ENCODE measurements at regions not wholly inside any gene's neighbourhood (a gene's known extent, or its start where the extent isn't known, plus 50 kb on each side); places are given as distances from the start of the nearest gene placed in this dataset.

DNA sequence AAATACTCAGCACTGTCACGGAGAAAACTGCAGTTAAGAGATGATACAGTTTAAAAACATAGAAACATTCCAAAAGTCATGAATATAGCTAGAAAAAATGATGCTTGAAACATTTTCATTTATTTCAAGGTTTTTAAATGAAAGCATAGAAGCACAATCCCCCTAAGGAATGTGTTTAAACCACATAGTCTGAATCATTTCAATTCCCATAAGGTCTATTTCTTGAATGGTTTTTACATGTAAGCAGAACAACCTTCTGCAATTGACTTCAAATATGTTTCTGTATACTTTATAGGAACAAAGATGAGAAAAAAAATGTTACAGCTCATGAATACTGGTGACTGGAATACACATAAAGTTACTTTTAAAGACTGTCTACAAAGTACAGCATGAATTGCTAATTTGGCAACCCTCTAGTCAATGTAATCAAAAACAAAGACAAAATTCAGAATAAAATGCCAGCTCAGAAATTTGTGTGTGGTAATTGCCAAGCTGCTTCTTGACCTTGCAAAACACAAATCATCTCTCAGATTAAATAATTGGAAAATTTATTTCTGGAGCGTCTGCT, 886.4 kb upstream of the ADGRL3 start:
- intact Hi-C loops (cut with micrococcal nuclease; ENCODE audit: unreplicated experiment) = no loop called here
- Mint-ChIP-seq H3K4me3 (ENCODE audit: low read depth, unreplicated experiment) (no peak overlapping the region), H3K4me1 (ENCODE audit: low read depth, unreplicated experiment) (no peaks in the 10 kb centered on the region), H3K27me3 (ENCODE audit: unreplicated experiment) (no peaks in the 10 kb centered on the region), H3K9me3 (ENCODE audit: low read depth, unreplicated experiment) (peaks cover 6% of the 10 kb centered on the region), H3K36me3 (ENCODE audit: insufficient read depth, unreplicated experiment) (no peaks in the 10 kb centered on the region), H3K27ac (ENCODE audit: unreplicated experiment) (no peak overlapping the region)
- TF ChIP-seq, protein P1, sequence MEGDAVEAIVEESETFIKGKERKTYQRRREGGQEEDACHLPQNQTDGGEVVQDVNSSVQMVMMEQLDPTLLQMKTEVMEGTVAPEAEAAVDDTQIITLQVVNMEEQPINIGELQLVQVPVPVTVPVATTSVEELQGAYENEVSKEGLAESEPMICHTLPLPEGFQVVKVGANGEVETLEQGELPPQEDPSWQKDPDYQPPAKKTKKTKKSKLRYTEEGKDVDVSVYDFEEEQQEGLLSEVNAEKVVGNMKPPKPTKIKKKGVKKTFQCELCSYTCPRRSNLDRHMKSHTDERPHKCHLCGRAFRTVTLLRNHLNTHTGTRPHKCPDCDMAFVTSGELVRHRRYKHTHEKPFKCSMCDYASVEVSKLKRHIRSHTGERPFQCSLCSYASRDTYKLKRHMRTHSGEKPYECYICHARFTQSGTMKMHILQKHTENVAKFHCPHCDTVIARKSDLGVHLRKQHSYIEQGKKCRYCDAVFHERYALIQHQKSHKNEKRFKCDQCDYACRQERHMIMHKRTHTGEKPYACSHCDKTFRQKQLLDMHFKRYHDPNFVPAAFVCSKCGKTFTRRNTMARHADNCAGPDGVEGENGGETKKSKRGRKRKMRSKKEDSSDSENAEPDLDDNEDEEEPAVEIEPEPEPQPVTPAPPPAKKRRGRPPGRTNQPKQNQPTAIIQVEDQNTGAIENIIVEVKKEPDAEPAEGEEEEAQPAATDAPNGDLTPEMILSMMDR (IDR thresholded peaks at IDR 0.05; ENCODE audit: unreplicated experiment) = no peak
- CTCF ChIA-PET = no interaction called here
- BruUV-seq (replicated peaks) = no TSS peak
- no peak for DNase-seq

GRCh38 chr4:60314416-60314815, 885.7 kb upstream of the ADGRL3 start:
- BruUV-seq (replicated peaks) = no TSS peak
- Mint-ChIP-seq H3K9me3 (ENCODE audit: low read depth, unreplicated experiment) (peaks cover 6% of the 10 kb centered on the region), H3K4me1 (ENCODE audit: low read depth, unreplicated experiment) (no peaks in the 10 kb centered on the region), H3K4me3 (ENCODE audit: low read depth, unreplicated experiment) (no peak overlapping the region), H3K36me3 (ENCODE audit: insufficient read depth, unreplicated experiment) (no peaks in the 10 kb centered on the region), H3K27ac (ENCODE audit: unreplicated experiment) (no peak overlapping the region), H3K27me3 (ENCODE audit: unreplicated experiment) (no peaks in the 10 kb centered on the region)
- intact Hi-C loops (cut with micrococcal nuclease; ENCODE audit: unreplicated experiment) = no loop called here
- TF ChIP-seq, protein P1 (IDR thresholded peaks at IDR 0.05; ENCODE audit: unreplicated experiment) = no peak
- DNase-seq = no peak
- CTCF ChIA-PET = no interaction called here

- Mint-ChIP-seq H3K36me3 (ENCODE audit: insufficient read depth, unreplicated experiment) (no peaks in the 10 kb centered on the region), H3K27me3 (ENCODE audit: unreplicated experiment) (no peaks in the 10 kb centered on the region), H3K9me3 (ENCODE audit: low read depth, unreplicated experiment) (peaks cover 8% of the 10 kb centered on the region), H3K4me1 (ENCODE audit: low read depth, unreplicated experiment) (no peaks in the 10 kb centered on the region), H3K4me3 (ENCODE audit: low read depth, unreplicated experiment) (no peak overlapping the region), H3K27ac (ENCODE audit: unreplicated experiment) (no peak overlapping the region)
- CTCF ChIA-PET = no interaction called here
- intact Hi-C loops (cut with micrococcal nuclease; ENCODE audit: unreplicated experiment) = no loop called here
- no TSS peak for BruUV-seq (replicated peaks)
- TF ChIP-seq, protein P1 (IDR thresholded peaks at IDR 0.05; ENCODE audit: unreplicated experiment) = no peak
- no peak for DNase-seq
Observed at GRCh38 chr4:60315586-60315985, 884.5 kb upstream of the ADGRL3 start.

DNA sequence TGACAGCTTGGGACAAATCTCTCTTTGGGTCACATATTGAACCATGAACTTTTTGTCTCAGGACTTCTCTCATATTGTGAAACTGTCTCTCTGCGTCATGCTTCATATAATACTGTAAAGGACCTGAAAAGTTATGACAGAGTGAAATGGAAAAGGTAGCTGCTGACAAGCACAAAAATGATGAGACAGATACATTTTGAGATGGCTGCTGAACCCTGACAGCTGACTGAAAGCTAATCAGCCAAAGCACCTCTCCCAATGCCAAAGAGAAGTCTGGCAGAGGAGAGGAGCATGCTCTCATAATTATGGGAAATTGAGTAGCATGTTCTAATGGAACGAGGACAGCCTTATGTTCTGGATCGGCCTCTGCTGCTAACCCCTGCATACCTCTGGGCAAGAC, 873.4 kb upstream of the ADGRL3 start:
- Mint-ChIP-seq H3K27ac (ENCODE audit: unreplicated experiment) (no peak overlapping the region), H3K4me1 (ENCODE audit: low read depth, unreplicated experiment) (no peaks in the 10 kb centered on the region), H3K36me3 (ENCODE audit: insufficient read depth, unreplicated experiment) (no peaks in the 10 kb centered on the region), H3K27me3 (ENCODE audit: unreplicated experiment) (no peaks in the 10 kb centered on the region), H3K4me3 (ENCODE audit: low read depth, unreplicated experiment) (no peak overlapping the region), H3K9me3 (ENCODE audit: low read depth, unreplicated experiment) (peaks cover 2% of the 10 kb centered on the region)
- DNase-seq = no peak
- no TSS peak for BruUV-seq (replicated peaks)
- intact Hi-C loops (cut with micrococcal nuclease; ENCODE audit: unreplicated experiment) = no loop called here
- CTCF ChIA-PET = no interaction called here
- TF ChIP-seq, protein P1 (IDR thresholded peaks at IDR 0.05; ENCODE audit: unreplicated experiment) = no peak

Measured in Calu3 (cell line).